IMR-90 (cell line): ENCODE measurements at regions not wholly inside any gene's neighbourhood (a gene's known extent, or its start where the extent isn't known, plus 50 kb on each side); places are given as distances from the start of the nearest gene placed in this dataset.

Experiments
- ATAC-seq: fragments of 200-7000 bp; cut with Tn5 transposase; 2 replicates; pipeline ENCODE4 v1.9.1; 2020; ENCODE audit warnings: low read depth, mild to moderate bottlenecking, moderate library complexity
- BruUV-seq: library from RNA; stranded (reverse); fragments of 400-500 nt; replicated peaks from 2 replicates; lab custom pipeline; 2021; lab: Mats Ljungman, UMichigan
- CTCF ChIA-PET: fragments of 300-600 bp; formaldehyde crosslinking; extraction: SDS; loops from one replicate; lab custom pipeline; 2021; ENCODE audit warnings: antibody characterized with exemption; lab: Yijun Ruan, JAX
- POLR2A ChIA-PET: fragments of 300-600 bp; sonication (Branson Sonifier 250); formaldehyde crosslinking; loops from one replicate; lab custom pipeline; 2022; ENCODE audit warnings: antibody characterized with exemption; ENCODE audit not compliant: unreplicated experiment; lab: Charles Lee
- DNase-seq: peaks from one replicate; pipeline ENCODE4 v3.0.0; 2013
- H2AFZ ChIP-seq: replicated peaks from 2 replicates; pipeline ENCODE3; 2013; ENCODE audit warnings: low read length, mild to moderate bottlenecking; ENCODE audit not compliant: poor library complexity
- H2AK5ac ChIP-seq: 2 replicates; pipeline ENCODE4 v1.6.1; 2013; ENCODE audit warnings: low read depth, low read length, inconsistent platforms
- H2AK9ac ChIP-seq: replicated peaks from 2 replicates; pipeline ENCODE3; 2013; ENCODE audit warnings: mild to moderate bottlenecking, low read depth, low read length, moderate library complexity; ENCODE audit not compliant: poor library complexity
- H2BK120ac ChIP-seq: 2 replicates; pipeline ENCODE4 v1.6.1; 2013; ENCODE audit warnings: low read depth, low read length, inconsistent platforms
- H2BK15ac ChIP-seq: 3 replicates; pipeline ENCODE4 v1.6.1; 2013; ENCODE audit warnings: low read depth, low read length, inconsistent platforms
- H2BK20ac ChIP-seq: 2 replicates; pipeline ENCODE4 v1.6.1; 2013; ENCODE audit warnings: low read depth, mild to moderate bottlenecking, inconsistent platforms, low read length, moderate library complexity
- H2BK5ac ChIP-seq: 2 replicates; pipeline ENCODE4 v1.6.1; 2013; ENCODE audit warnings: mild to moderate bottlenecking, low read depth, low read length, inconsistent platforms; ENCODE audit not compliant: poor library complexity, severe bottlenecking
- H3K14ac ChIP-seq: replicated peaks from 2 replicates; pipeline ENCODE4 v1.6.1; 2013; ENCODE audit warnings: low read depth, low read length, inconsistent platforms
- H3K18ac ChIP-seq: 2 replicates; pipeline ENCODE4 v1.6.1; 2013; ENCODE audit warnings: low read depth, low read length, control low read depth
- H3K23ac ChIP-seq: 2 replicates; pipeline ENCODE4 v1.6.1; 2013; ENCODE audit warnings: low read depth, low read length, inconsistent platforms
- H3K27ac ChIP-seq: 2 replicates; pipeline ENCODE4 v1.5.1; 2013; ENCODE audit warnings: mild to moderate bottlenecking, control low read depth, low read length; ENCODE audit not compliant: insufficient read depth
- H3K27me3 ChIP-seq: 2 replicates; pipeline ENCODE4 v1.6.1; 2013; ENCODE audit warnings: low read length; ENCODE audit not compliant: control insufficient read depth, insufficient read depth
- H3K36me3 ChIP-seq: 2 replicates; pipeline ENCODE4 v1.6.1; 2013; ENCODE audit warnings: low read length, mixed read lengths; ENCODE audit not compliant: control insufficient read depth, insufficient read depth
- H3K4ac ChIP-seq: 2 replicates; pipeline ENCODE4 v1.6.1; 2013; ENCODE audit warnings: low read depth, low read length, inconsistent platforms
- H3K4me1 ChIP-seq: 2 replicates; pipeline ENCODE4 v1.6.1; 2013; ENCODE audit warnings: low read length, mixed read lengths; ENCODE audit not compliant: control insufficient read depth, insufficient read depth
- H3K4me2 ChIP-seq: 2 replicates; pipeline ENCODE4 v1.6.1; 2013; ENCODE audit warnings: low read depth, mild to moderate bottlenecking, control low read depth, low read length, moderate library complexity
- H3K4me3 ChIP-seq: 2 replicates; pipeline ENCODE4 v1.5.1; 2013; ENCODE audit warnings: low read depth, mild to moderate bottlenecking, control low read depth, low read length, moderate library complexity; ENCODE audit not compliant: insufficient read depth
- H3K56ac ChIP-seq: 2 replicates; pipeline ENCODE4 v1.6.1; 2013; ENCODE audit warnings: low read length, inconsistent platforms; ENCODE audit not compliant: insufficient read depth; ENCODE audit errors: extremely low read depth
- H3K79me1 ChIP-seq, 2 experiments: 2 replicates each; pipeline ENCODE4 v1.6.1; 2013; ENCODE audit warnings: low read length in 2 of 2, inconsistent platforms in 1 of 2, low read depth in 1 of 2
- H3K9ac ChIP-seq: 2 replicates; pipeline ENCODE4 v1.6.1; 2013; ENCODE audit warnings: low read depth, low read length, control low read depth
- H3K9me1 ChIP-seq: 2 replicates; pipeline ENCODE4 v1.6.1; 2013; ENCODE audit warnings: low read length, inconsistent platforms; ENCODE audit not compliant: insufficient read depth
- H3K9me3 ChIP-seq: 2 replicates; pipeline ENCODE4 v1.6.1; 2013; ENCODE audit warnings: low read length; ENCODE audit not compliant: control insufficient read depth, insufficient read depth
- H4K20me1 ChIP-seq: 2 replicates; pipeline ENCODE4 v1.6.1; 2013; ENCODE audit warnings: low read length, inconsistent platforms; ENCODE audit not compliant: insufficient read depth
- H4K5ac ChIP-seq: 2 replicates; pipeline ENCODE4 v1.6.1; 2013; ENCODE audit warnings: mild to moderate bottlenecking, low read depth, low read length, control low read depth
- H4K8ac ChIP-seq, 2 experiments: 2 replicates each; pipeline ENCODE4 v1.6.1; 2013; ENCODE audit warnings: low read depth in 2 of 2, low read length in 2 of 2, control low read depth in 1 of 2, inconsistent platforms in 1 of 2
- H4K91ac ChIP-seq: 2 replicates; pipeline ENCODE4 v1.6.1; 2013; ENCODE audit warnings: low read depth, low read length, inconsistent platforms; ENCODE audit not compliant: insufficient read depth
- BHLHE40 ChIP-seq: fragments of 150-350 bp; IDR thresholded peaks from 2 replicates; pipeline ENCODE4 v1.6.1; 2016; ENCODE audit warnings: mild to moderate bottlenecking, low read depth, low read length
- dilution Hi-C: fragments of 300-500 bp; cut with HindIII; formaldehyde crosslinking; loops from one replicate; pipeline ENCODE4 v1.14.3; 2018; ENCODE audit warnings: low sequenced_read_pairs; ENCODE audit not compliant: unreplicated experiment
- in situ Hi-C: fragments of 300-500 bp; cut with MboI; formaldehyde crosslinking; loops from 3 replicates; pipeline ENCODE4 v1.14.3; 2019; ENCODE audit warnings: low sequenced_read_pairs, inconsistent platforms, mixed read lengths
- intact Hi-C: fragments of 100-400 bp; cut with micrococcal nuclease; formaldehyde crosslinking; loops from 2 replicates; pipeline ENCODE4 v1.10.0; 2022

- no peak overlapping the region for H3K4ac ChIP-seq
- H2BK5ac ChIP-seq = no peak overlapping the region
- DNase-seq = no peak
- H2BK15ac ChIP-seq = no peak overlapping the region
- H3K36me3 ChIP-seq = no peaks in the 10 kb centered on the region
- no peak overlapping the region for H3K14ac ChIP-seq
- H3K9ac ChIP-seq = no peak overlapping the region
- dilution Hi-C loops (no loop called here), in situ Hi-C loops (no loop called here), intact Hi-C loops (no loop called here)
- BruUV-seq = no TSS peak
- H2BK20ac ChIP-seq = no peak overlapping the region
- H2AK5ac ChIP-seq = no peak overlapping the region
- ChIA-PET POLR2A (no interaction called here), CTCF (no interaction called here)
- no peak overlapping the region for H3K23ac ChIP-seq
- no peaks in the 10 kb centered on the region for H4K20me1 ChIP-seq
- no peaks in the 10 kb centered on the region for H3K9me1 ChIP-seq
- H3K27ac ChIP-seq = no peak overlapping the region
- H3K18ac ChIP-seq = no peak overlapping the region
- H2AFZ ChIP-seq = no peak overlapping the region
- no peak overlapping the region for H2BK120ac ChIP-seq
- no peak overlapping the region for H3K4me2 ChIP-seq
- no peak overlapping the region for H3K4me3 ChIP-seq
- H3K27me3 ChIP-seq = no peaks in the 10 kb centered on the region
- H2AK9ac ChIP-seq = no peak overlapping the region
- H3K9me3 ChIP-seq = no peaks in the 10 kb centered on the region; the same call in none of the 2 replicates
- H3K4me1 ChIP-seq = no peaks in the 10 kb centered on the region
- no peak overlapping the region for H4K5ac ChIP-seq
- no peak overlapping the region for H4K8ac ChIP-seq
- no peak for TF ChIP-seq BHLHE40
- no peak for ATAC-seq
- no peak overlapping the region for H4K91ac ChIP-seq
- no peaks in the 10 kb centered on the region for H3K79me1 ChIP-seq
- H3K56ac ChIP-seq = no peak overlapping the region
Measured at GRCh38 chr3:6726811-6727210, 134.1 kb upstream of the GRM7 start.
